K562 (cell line): ENCODE measurements at regions not wholly inside any gene's neighbourhood (a gene's known extent, or its start where the extent isn't known, plus 50 kb on each side); places are given as distances from the start of the nearest gene placed in this dataset.

Experiments
- CREM ChIP-seq: IDR thresholded peaks from 2 replicates; pipeline ENCODE4 v1.6.1; 2014; ENCODE audit warnings: antibody characterized with exemption, low read depth
- E2F6 ChIP-seq, 2 experiments: IDR thresholded peaks; 2 replicates each; pipeline ENCODE4 v1.6.1; 2011; ENCODE audit warnings: borderline replicate concordance in 1 of 2, control low read depth in 1 of 2, low read depth in 1 of 2, low read length in 1 of 2, mild to moderate bottlenecking in 1 of 2, mixed read lengths in 1 of 2, moderate library complexity in 1 of 2; ENCODE audit not compliant: insufficient read depth in 1 of 2, insufficient read length in 1 of 2, poor library complexity in 1 of 2, severe bottlenecking in 1 of 2; ENCODE audit errors: extremely low read depth in 1 of 2
- E4F1 ChIP-seq: fragments of 250-450 bp; sonication (Bioruptor Pico); IDR thresholded peaks from 2 replicates; pipeline ENCODE4 v1.5.0; 2021; ENCODE audit warnings: mild to moderate bottlenecking, borderline replicate concordance
- ERF ChIP-seq: fragments of 450-650 bp; formaldehyde crosslinking; IDR thresholded peaks from 2 replicates; pipeline ENCODE4 v1.4.0; 2020; ENCODE audit warnings: mild to moderate bottlenecking, mixed read lengths
- GABPB2 ChIP-seq: fragments of 250-450 bp; sonication (Bioruptor Pico); conservative IDR thresholded peaks from 2 replicates; pipeline ENCODE4 v1.5.1; 2021; ENCODE audit warnings: mild to moderate bottlenecking
- ILF3 ChIP-seq: fragments of 450-650 bp; IDR thresholded peaks from 2 replicates; pipeline ENCODE4 v1.6.1; 2018; ENCODE audit warnings: antibody characterized with exemption, mild to moderate bottlenecking, moderate library complexity, borderline replicate concordance
- KDM2B ChIP-seq: fragments of 250-450 bp; sonication (Bioruptor Pico); IDR thresholded peaks from 2 replicates; pipeline ENCODE4 v1.8.0; 2021; ENCODE audit warnings: mild to moderate bottlenecking, moderate library complexity
- NR2C1 ChIP-seq, 2 experiments: fragments of 450-650 bp; IDR thresholded peaks; 2 replicates each; pipeline ENCODE4 v1.6.1; 2017; ENCODE audit warnings: mild to moderate bottlenecking in 2 of 2, antibody characterized with exemption in 1 of 2, inconsistent platforms in 1 of 2, missing compliant biosample characterization in 1 of 2, missing genetic modification characterization in 1 of 2
- PTBP1 ChIP-seq: fragments of 200-400 bp; formaldehyde crosslinking; IDR thresholded peaks from 2 replicates; pipeline ENCODE4 v1.6.1; 2017; ENCODE audit warnings: low read depth, low read length
- PYGO2 ChIP-seq: fragments of 450-650 bp; IDR thresholded peaks from 2 replicates; pipeline ENCODE4 v1.6.1; 2016; ENCODE audit warnings: mild to moderate bottlenecking, missing genetic modification characterization, moderate library complexity, missing compliant biosample characterization
- SMARCA4 ChIP-seq: fragments of 450-650 bp; IDR thresholded peaks from 2 replicates; pipeline ENCODE4 v1.6.1; 2016
- YY1 ChIP-seq, 3 experiments: IDR thresholded peaks; 2 replicates each; pipeline ENCODE4 v1.6.1; 2011; ENCODE audit warnings: low read length in 2 of 3, mild to moderate bottlenecking in 2 of 3, moderate library complexity in 2 of 3, borderline replicate concordance in 1 of 3, control low read depth in 1 of 3, low read depth in 1 of 3; ENCODE audit not compliant: insufficient read depth in 3 of 3, insufficient replicate concordance in 2 of 3, control insufficient read depth in 1 of 3, insufficient read length in 1 of 3; ENCODE audit errors: extremely low read depth in 1 of 3
- ZNF79 ChIP-seq: fragments of 250-450 bp; sonication (Bioruptor Pico); IDR thresholded peaks from 2 replicates; pipeline ENCODE4 v1.4.0; 2020; ENCODE audit warnings: low read depth, mild to moderate bottlenecking, moderate library complexity
- ZZZ3 ChIP-seq: fragments of 450-650 bp; IDR thresholded peaks from 2 replicates; pipeline ENCODE4 v1.6.1; 2016; ENCODE audit warnings: antibody characterized with exemption, mild to moderate bottlenecking, moderate library complexity
- TF ChIP-seq, protein P1 (sequence below): fragments of 450-650 bp; IDR thresholded peaks from 2 replicates; pipeline ENCODE4 v1.6.1; 2017; ENCODE audit warnings: antibody characterized with exemption, mild to moderate bottlenecking
- TF ChIP-seq, protein P2 (sequence below), 2 experiments: fragments of 450-650 bp; conservative IDR thresholded peaks; 2 replicates each; pipeline ENCODE4 v1.6.1; 2017; ENCODE audit warnings: mild to moderate bottlenecking in 2 of 2, moderate library complexity in 2 of 2

DNA sequence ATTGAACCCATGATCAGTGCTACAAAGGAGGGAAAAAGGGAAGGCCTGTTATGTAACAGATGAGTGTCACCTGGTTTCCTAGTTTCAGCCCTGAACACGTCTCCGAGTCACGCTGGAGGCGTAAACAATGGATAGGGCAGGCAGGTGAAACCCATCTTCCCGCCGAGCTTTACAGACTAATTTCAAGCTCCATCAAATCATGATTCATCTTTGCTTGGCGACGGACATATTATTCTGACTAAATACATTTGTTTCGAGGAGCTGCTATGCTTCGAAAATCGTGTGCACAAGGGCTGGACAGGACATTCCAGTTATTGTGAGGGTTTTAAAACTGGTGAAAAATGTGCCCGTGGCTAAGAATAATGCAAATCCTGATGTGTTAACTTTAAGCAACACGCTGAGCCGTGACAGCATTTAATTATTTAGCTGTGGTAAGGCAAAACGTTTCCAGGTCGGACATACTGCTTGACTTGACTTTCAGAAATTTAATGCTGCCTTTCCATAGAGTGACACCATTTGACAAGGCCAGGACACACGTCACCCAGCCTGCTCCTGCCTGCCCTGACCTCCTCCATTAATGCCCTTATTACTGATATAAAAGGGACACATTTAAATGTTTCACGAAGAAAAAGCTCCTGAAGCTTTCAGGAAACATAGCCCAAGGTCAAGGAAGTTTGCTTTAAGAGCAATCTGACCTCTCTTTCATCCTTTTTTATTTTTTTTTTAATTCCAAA is 1203.5 kb upstream of the TMEM132C start (continued):
- TF ChIP-seq, protein P1, sequence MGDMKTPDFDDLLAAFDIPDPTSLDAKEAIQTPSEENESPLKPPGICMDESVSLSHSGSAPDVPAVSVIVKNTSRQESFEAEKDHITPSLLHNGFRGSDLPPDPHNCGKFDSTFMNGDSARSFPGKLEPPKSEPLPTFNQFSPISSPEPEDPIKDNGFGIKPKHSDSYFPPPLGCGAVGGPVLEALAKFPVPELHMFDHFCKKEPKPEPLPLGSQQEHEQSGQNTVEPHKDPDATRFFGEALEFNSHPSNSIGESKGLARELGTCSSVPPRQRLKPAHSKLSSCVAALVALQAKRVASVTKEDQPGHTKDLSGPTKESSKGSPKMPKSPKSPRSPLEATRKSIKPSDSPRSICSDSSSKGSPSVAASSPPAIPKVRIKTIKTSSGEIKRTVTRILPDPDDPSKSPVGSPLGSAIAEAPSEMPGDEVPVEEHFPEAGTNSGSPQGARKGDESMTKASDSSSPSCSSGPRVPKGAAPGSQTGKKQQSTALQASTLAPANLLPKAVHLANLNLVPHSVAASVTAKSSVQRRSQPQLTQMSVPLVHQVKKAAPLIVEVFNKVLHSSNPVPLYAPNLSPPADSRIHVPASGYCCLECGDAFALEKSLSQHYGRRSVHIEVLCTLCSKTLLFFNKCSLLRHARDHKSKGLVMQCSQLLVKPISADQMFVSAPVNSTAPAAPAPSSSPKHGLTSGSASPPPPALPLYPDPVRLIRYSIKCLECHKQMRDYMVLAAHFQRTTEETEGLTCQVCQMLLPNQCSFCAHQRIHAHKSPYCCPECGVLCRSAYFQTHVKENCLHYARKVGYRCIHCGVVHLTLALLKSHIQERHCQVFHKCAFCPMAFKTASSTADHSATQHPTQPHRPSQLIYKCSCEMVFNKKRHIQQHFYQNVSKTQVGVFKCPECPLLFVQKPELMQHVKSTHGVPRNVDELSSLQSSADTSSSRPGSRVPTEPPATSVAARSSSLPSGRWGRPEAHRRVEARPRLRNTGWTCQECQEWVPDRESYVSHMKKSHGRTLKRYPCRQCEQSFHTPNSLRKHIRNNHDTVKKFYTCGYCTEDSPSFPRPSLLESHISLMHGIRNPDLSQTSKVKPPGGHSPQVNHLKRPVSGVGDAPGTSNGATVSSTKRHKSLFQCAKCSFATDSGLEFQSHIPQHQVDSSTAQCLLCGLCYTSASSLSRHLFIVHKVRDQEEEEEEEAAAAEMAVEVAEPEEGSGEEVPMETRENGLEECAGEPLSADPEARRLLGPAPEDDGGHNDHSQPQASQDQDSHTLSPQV: peak; percentile 64; the same call in 1 of the 2 replicates
- TF ChIP-seq ZZZ3: no peak
- TF ChIP-seq E2F6 (IDR thresholded peaks at IDR 0.05; ENCODE audit: borderline replicate concordance in 1 of 2, extremely low read depth in 1 of 2, insufficient read depth in 1 of 2, insufficient read length in 1 of 2, low read depth in 1 of 2, low read length in 1 of 2, poor library complexity in 1 of 2, severe bottlenecking in 1 of 2): peak in 1 of 2 experiments; percentile 52
- no peak for TF ChIP-seq PYGO2 (tag)
- no peak for TF ChIP-seq E4F1 (CRISPR knock-in tag)
- no peak for TF ChIP-seq ZNF79 (CRISPR knock-in tag)
- TF ChIP-seq CREM: peak; percentile 44; the same call in 1 of the 2 replicates
- TF ChIP-seq KDM2B (CRISPR knock-in tag): no peak
- no peak for TF ChIP-seq GABPB2
- no peak for TF ChIP-seq ERF (CRISPR knock-in tag)
- peak in 1 of 3 experiments; percentile 22 for TF ChIP-seq YY1 (IDR thresholded peaks at IDR 0.05; ENCODE audit: borderline replicate concordance in 1 of 3, control insufficient read depth in 1 of 3, extremely low read depth in 1 of 3, insufficient read depth in 3 of 3, insufficient read length in 1 of 3, insufficient replicate concordance in 2 of 3, low read depth in 1 of 3, low read length in 2 of 3)
- TF ChIP-seq ILF3: no peak
- TF ChIP-seq, protein P2, sequence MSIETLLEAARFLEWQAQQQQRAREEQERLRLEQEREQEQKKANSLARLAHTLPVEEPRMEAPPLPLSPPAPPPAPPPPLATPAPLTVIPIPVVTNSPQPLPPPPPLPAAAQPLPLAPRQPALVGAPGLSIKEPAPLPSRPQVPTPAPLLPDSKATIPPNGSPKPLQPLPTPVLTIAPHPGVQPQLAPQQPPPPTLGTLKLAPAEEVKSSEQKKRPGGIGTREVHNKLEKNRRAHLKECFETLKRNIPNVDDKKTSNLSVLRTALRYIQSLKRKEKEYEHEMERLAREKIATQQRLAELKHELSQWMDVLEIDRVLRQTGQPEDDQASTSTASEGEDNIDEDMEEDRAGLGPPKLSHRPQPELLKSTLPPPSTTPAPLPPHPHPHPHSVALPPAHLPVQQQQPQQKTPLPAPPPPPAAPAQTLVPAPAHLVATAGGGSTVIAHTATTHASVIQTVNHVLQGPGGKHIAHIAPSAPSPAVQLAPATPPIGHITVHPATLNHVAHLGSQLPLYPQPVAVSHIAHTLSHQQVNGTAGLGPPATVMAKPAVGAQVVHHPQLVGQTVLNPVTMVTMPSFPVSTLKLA (conservative IDR thresholded peaks at IDR 0.05): peak in 1 of 2 experiments; percentile 54; a peak in 1 of 4 replicates
- TF ChIP-seq PTBP1: no peak
- TF ChIP-seq NR2C1 (IDR thresholded peaks at IDR 0.05): no peak
- 0 out of 2 replicates have a peak, but pooled peaks have one; percentile 31 for TF ChIP-seq NR2C1 (tag; IDR thresholded peaks at IDR 0.05)
- no peak for TF ChIP-seq SMARCA4
